Upper lobe of right lung (tissue), 1 donor: ENCODE measurements at regions not wholly inside any gene's neighbourhood (a gene's known extent, or its start where the extent isn't known, plus 50 kb on each side); places are given as distances from the start of the nearest gene placed in this dataset.

ENCODE experiments used
- ATAC-seq: fragments of 200-7000 bp; cut with Tn5 transposase; one replicate; pipeline ENCODE4 v1.9.1; 2020; ENCODE audit warnings: mild to moderate bottlenecking, moderate library complexity
- DNase-seq: peaks from one replicate; pipeline ENCODE4 v3.0.0-alpha.2; 2020
- H3K27ac ChIP-seq: fragments of 200-600 bp; one replicate; pipeline ENCODE4 v1.8.0; 2022
- H3K27me3 ChIP-seq: fragments of 200-600 bp; one replicate; pipeline ENCODE4 v1.8.0; 2022; ENCODE audit warnings: mild to moderate bottlenecking
- H3K36me3 ChIP-seq: fragments of 200-600 bp; one replicate; pipeline ENCODE4 v1.8.0; 2022
- H3K4me1 ChIP-seq: fragments of 200-600 bp; one replicate; pipeline ENCODE4 v1.8.0; 2022
- H3K4me3 ChIP-seq: fragments of 200-600 bp; one replicate; pipeline ENCODE4 v1.8.0; 2022; ENCODE audit warnings: mild to moderate bottlenecking
- H3K9me3 ChIP-seq: fragments of 200-600 bp; one replicate; pipeline ENCODE4 v1.8.0; 2022
- CTCF ChIP-seq: fragments of 200-600 bp; IDR thresholded peaks from one replicate; pipeline ENCODE4 v1.8.0; 2022; ENCODE audit warnings: antibody characterized with exemption
- intact Hi-C: fragments of 100-400 bp; cut with DNase I; formaldehyde crosslinking; loops from one replicate; pipeline ENCODE4 v1.11.0; 2022
- donor health status: DM: no; HTN: yes; CAD: no; lungs with severe emphysema.

DNA sequence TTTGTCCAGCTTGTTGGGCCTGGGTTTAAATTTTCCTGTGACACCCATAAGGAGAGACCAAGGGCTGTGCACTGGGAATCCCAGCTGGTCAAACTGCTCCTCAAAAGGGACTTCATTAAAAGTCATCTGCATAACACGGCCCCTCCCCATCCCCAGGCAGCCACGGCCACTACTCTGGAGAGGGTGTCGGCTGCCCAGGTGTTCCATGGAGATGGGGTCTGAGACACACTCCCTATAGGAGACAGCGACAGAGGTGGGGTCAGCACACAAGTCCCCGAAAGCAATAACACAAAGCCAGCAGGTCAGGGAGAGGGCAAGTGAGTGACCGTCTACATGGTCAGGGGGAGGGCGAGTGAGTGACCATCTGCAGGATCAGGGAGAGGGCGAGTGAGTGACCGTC is 75.6 kb upstream of the BCL11B start:
- no peak for TF ChIP-seq CTCF
- H3K4me3 ChIP-seq, result no peak overlapping the region
- ATAC-seq, result no peak
- H3K9me3 ChIP-seq, result no peaks in the 10 kb centered on the region
- intact Hi-C loops, result no loop called here
- peak; percentile 21 for DNase-seq
- H3K27me3 ChIP-seq, result no peaks in the 10 kb centered on the region
- no peak overlapping the region for H3K27ac ChIP-seq
- H3K4me1 ChIP-seq, result no peaks in the 10 kb centered on the region
- H3K36me3 ChIP-seq, result no peaks in the 10 kb centered on the region

- no peak for ATAC-seq
- Histone ChIP-seq H3K27me3 (no peaks in the 10 kb centered on the region), H3K4me3 (no peak overlapping the region), H3K27ac (no peak overlapping the region), H3K9me3 (no peaks in the 10 kb centered on the region), H3K4me1 (no peaks in the 10 kb centered on the region), H3K36me3 (no peaks in the 10 kb centered on the region)
- intact Hi-C loops, result no loop called here
- DNase-seq, result no peak
- no peak for TF ChIP-seq CTCF
These were observed 74.6 kb upstream of the BCL11B start for GRCh38 chr14:99346470-99347080.

- Histone ChIP-seq H3K36me3 (no peaks in the 10 kb centered on the region), H3K27me3 (no peaks in the 10 kb centered on the region), H3K9me3 (no peaks in the 10 kb centered on the region), H3K27ac (no peak overlapping the region), H3K4me1 (no peaks in the 10 kb centered on the region), H3K4me3 (no peak overlapping the region)
- DNase-seq, result no peak
- no peak for ATAC-seq
- intact Hi-C loops, result no loop called here
- no peak for TF ChIP-seq CTCF
These were observed 73.5 kb upstream of the BCL11B start for GRCh38 chr14:99345472-99345871.

- TF ChIP-seq CTCF, result no peak
- no peak for ATAC-seq
- Histone ChIP-seq H3K9me3 (no peaks in the 10 kb centered on the region), H3K4me1 (no peaks in the 10 kb centered on the region), H3K27me3 (peaks cover 2% of the 10 kb centered on the region), H3K27ac (no peak overlapping the region), H3K4me3 (no peak overlapping the region), H3K36me3 (no peaks in the 10 kb centered on the region)
- no peak for DNase-seq
- intact Hi-C loops, result no loop called here
These were observed 72.2 kb upstream of the BCL11B start for GRCh38 chr14:99344051-99344758.

DNA sequence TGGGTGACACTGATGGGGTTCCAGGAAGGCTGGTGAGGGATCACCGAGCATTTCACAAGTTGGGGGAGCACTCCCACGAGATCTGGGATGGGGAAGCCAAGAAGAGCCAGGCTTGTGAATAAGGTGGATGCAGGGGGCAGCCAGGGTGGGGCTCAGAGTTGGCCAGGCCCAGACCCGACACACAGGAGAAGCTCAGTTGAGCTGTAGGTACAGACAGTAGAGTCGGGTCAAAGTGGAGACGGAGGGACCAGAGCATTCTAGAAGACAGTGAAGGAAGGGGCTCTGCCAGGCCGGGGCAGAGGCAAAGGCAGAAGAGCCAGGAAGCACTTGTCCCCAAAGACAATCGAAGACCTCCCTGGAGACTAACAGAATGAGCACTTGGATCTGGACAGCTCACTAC is 70.9 kb upstream of the BCL11B start:
- no peaks in the 10 kb centered on the region for H3K36me3 ChIP-seq
- ATAC-seq (no peak), DNase-seq (no peak)
- intact Hi-C loops, result no loop called here
- no peak overlapping the region for H3K4me3 ChIP-seq
- TF ChIP-seq CTCF, result no peak
- no peaks in the 10 kb centered on the region for H3K9me3 ChIP-seq
- H3K27me3 ChIP-seq, result peaks cover 6% of the 10 kb centered on the region
- H3K4me1 ChIP-seq, result no peaks in the 10 kb centered on the region
- H3K27ac ChIP-seq, result no peak overlapping the region
